ENCODE measurements at regions not wholly inside any gene's neighbourhood (a gene's known extent, or its start where the extent isn't known, plus 50 kb on each side); places are given as distances from the start of the nearest gene placed in this dataset.

- TF ChIP-seq CTCF (conservative IDR thresholded peaks at IDR 0.05) (no peak), EZH2 (IDR thresholded peaks at IDR 0.05; ENCODE audit: low read depth) (no peak)
These were observed 93.5 kb upstream of the HNRNPA3 start for GRCh38 chr2:177119099-177119498.

Measured in PC-9 (cell line).